ENCODE measurements at regions not wholly inside any gene's neighbourhood (a gene's known extent, or its start where the extent isn't known, plus 50 kb on each side); places are given as distances from the start of the nearest gene placed in this dataset.

- TF ChIP-seq CTCF (IDR thresholded peaks at IDR 0.05 in 2 of 3, conservative IDR thresholded peaks at IDR 0.05 in 1 of 3; ENCODE audit: control insufficient read depth in 2 of 3, extremely low read depth in 1 of 3, insufficient read depth in 1 of 3, low read depth in 3 of 3, low read length in 3 of 3) (no peak), IRF5 (IDR thresholded peaks at IDR 0.05; ENCODE audit: borderline replicate concordance) (no peak), ZBED1 (IDR thresholded peaks at IDR 0.05; ENCODE audit: borderline replicate concordance) (no peak), PRDM15 (CRISPR knock-in tag; IDR thresholded peaks at IDR 0.05) (no peak), MLLT1 (IDR thresholded peaks at IDR 0.05) (no peak), TCF12 (IDR thresholded peaks at IDR 0.05; ENCODE audit: low read depth, low read length) (no peak), CBX5 (IDR thresholded peaks at IDR 0.05; ENCODE audit: low read depth) (no peak), EGR1 (IDR thresholded peaks at IDR 0.05; ENCODE audit: borderline replicate concordance in 1 of 2, low read depth in 2 of 2, low read length in 2 of 2) (no peak), MAX (IDR thresholded peaks at IDR 0.05; ENCODE audit: low read depth, low read length) (no peak), STAT1 (conservative IDR thresholded peaks at IDR 0.05) (no peak), CBFB (IDR thresholded peaks at IDR 0.05; ENCODE audit: low read depth) (no peak), NFYB (IDR thresholded peaks at IDR 0.05; ENCODE audit: insufficient read depth, low read depth, low read length) (no peak), PBX3 (IDR thresholded peaks at IDR 0.05; ENCODE audit: insufficient replicate concordance, low read depth, low read length) (no peak), ZBTB11 (CRISPR knock-in tag; IDR thresholded peaks at IDR 0.05) (no peak)
Measured at GRCh38 chr5:82809420-82810143, 267.6 kb downstream of the TMEM167A start.

Measured in GM12878 (cell line).